HCT116 (cell line): ENCODE measurements at regions not wholly inside any gene's neighbourhood (a gene's known extent, or its start where the extent isn't known, plus 50 kb on each side); places are given as distances from the start of the nearest gene placed in this dataset.

Source experiments
- ATAC-seq: fragments of 200-7000 bp; cut with Tn5 transposase; 2 replicates; pipeline ENCODE4 v1.9.1; 2020; ENCODE audit warnings: mild to moderate bottlenecking, moderate library complexity
- BruUV-seq: library from RNA; stranded (reverse); fragments of 400-500 nt; replicated peaks from 2 replicates; lab custom pipeline; 2021; lab: Mats Ljungman, UMichigan
- CTCF ChIA-PET: fragments of 300-600 bp; sonication (Branson Sonifier 250); formaldehyde crosslinking; loops from one replicate; lab custom pipeline; 2021; ENCODE audit warnings: antibody characterized with exemption; lab: Charles Lee
- POLR2A ChIA-PET: fragments of 300-600, 350-600 bp; sonication (Branson Sonifier 250); formaldehyde crosslinking; loops from one replicate; lab custom pipeline; 2021; ENCODE audit warnings: antibody characterized with exemption; lab: Charles Lee
- RAD21 ChIA-PET, 2 experiments: fragments of 300-600 bp; sonication (Branson Sonifier 250); formaldehyde crosslinking; loops; one replicate each; lab custom pipeline; 2023; ENCODE audit warnings: low total read pairs in 2 of 2; ENCODE audit not compliant: uncharacterized antibody in 2 of 2, unreplicated experiment in 2 of 2, low non-redundant PET in 1 of 2; lab: Charles Lee
- DNase-seq: peaks from one replicate; pipeline ENCODE4 v3.0.0-alpha.2; 2010; ENCODE audit warnings: low read depth, low spot score
- H2AFZ ChIP-seq: fragments of 200-600 bp; shearing (Covaris generic), sonication (generic); 2 replicates; pipeline ENCODE4 v1.6.1; 2017; ENCODE audit warnings: low read depth, mixed run types, mixed read lengths, antibody characterized with exemption, low read length; ENCODE audit not compliant: poor library complexity, severe bottlenecking
- H3K27ac ChIP-seq: 2 replicates; pipeline ENCODE4 v1.5.1; 2012; ENCODE audit warnings: low read depth, low read length
- H3K27me3 ChIP-seq: fragments of 200-600 bp; sonication (generic); 2 replicates; pipeline ENCODE4 v1.6.1; 2016; ENCODE audit warnings: mixed run types, low read length, mixed read lengths; ENCODE audit not compliant: insufficient read depth
- H3K36me3 ChIP-seq, 2 experiments: fragments of 200-500 bp in 1 of 2; fragments of 200-600 bp in 1 of 2; sonication (Bioruptor generic) in 1 of 2; sonication (generic) in 1 of 2; 2 replicates each; pipeline versions ENCODE4 v1.5.1 to v1.6.1; 2014 to 2016; ENCODE audit warnings: low read length in 2 of 2, inconsistent platforms in 1 of 2, mixed read lengths in 1 of 2, mixed run types in 1 of 2; ENCODE audit not compliant: insufficient read depth in 2 of 2, control insufficient read depth in 1 of 2
- H3K4me1 ChIP-seq, 2 experiments: fragments of 200-600 bp in 1 of 2; sonication (generic) in 1 of 2; 2 replicates each; pipeline versions ENCODE4 v1.5.1 to v1.6.1; 2012 to 2017; ENCODE audit warnings: low read length in 2 of 2, inconsistent platforms in 1 of 2, mild to moderate bottlenecking in 1 of 2, mixed read lengths in 1 of 2, mixed run types in 1 of 2, moderate library complexity in 1 of 2; ENCODE audit not compliant: insufficient read depth in 2 of 2, control insufficient read depth in 1 of 2
- H3K4me2 ChIP-seq: fragments of 200-600 bp; sonication (generic); 2 replicates; pipeline ENCODE4 v1.6.1; 2017; ENCODE audit warnings: mixed run types, low read length, mixed read lengths
- H3K4me3 ChIP-seq, 2 experiments: fragments of 200-600 bp in 1 of 2; sonication (generic) in 1 of 2; replicated peaks in 1 of 2; 2 replicates each; pipeline ENCODE4 v1.5.1; 2011 to 2016; ENCODE audit warnings: low read length in 2 of 2, control low read depth in 1 of 2, low read depth in 1 of 2, mild to moderate bottlenecking in 1 of 2, mixed read lengths in 1 of 2, mixed run types in 1 of 2
- H3K79me2 ChIP-seq: fragments of 200-600 bp; sonication (generic); 2 replicates; pipeline ENCODE4 v1.6.1; 2017; ENCODE audit warnings: mild to moderate bottlenecking, mixed run types, low read length, moderate library complexity, mixed read lengths; ENCODE audit not compliant: insufficient read depth
- H3K9ac ChIP-seq: fragments of 200-600 bp; sonication (generic); 2 replicates; pipeline ENCODE4 v1.6.1; 2016; ENCODE audit warnings: low read length, mixed read lengths
- H3K9me2 ChIP-seq: fragments of 200-600 bp; sonication (generic), shearing (Covaris generic); 2 replicates; pipeline ENCODE4 v1.6.1; 2017; ENCODE audit warnings: mixed run types, mild to moderate bottlenecking, moderate library complexity; ENCODE audit not compliant: insufficient read depth
- H3K9me3 ChIP-seq, 2 experiments: fragments of 200-500 bp in 1 of 2; fragments of 200-600 bp in 1 of 2; sonication (Bioruptor generic) in 1 of 2; sonication (generic) in 1 of 2; 2 replicates each; pipeline ENCODE4 v1.6.1; 2014 to 2017; ENCODE audit warnings: low read length in 2 of 2, mixed read lengths in 2 of 2, inconsistent platforms in 1 of 2, low read depth in 1 of 2, mild to moderate bottlenecking in 1 of 2, mixed run types in 1 of 2, moderate library complexity in 1 of 2; ENCODE audit not compliant: control insufficient read depth in 1 of 2, insufficient read depth in 1 of 2
- H4K20me1 ChIP-seq: fragments of 200-600 bp; sonication (generic), shearing (Covaris generic); 2 replicates; pipeline ENCODE4 v1.6.1; 2017; ENCODE audit warnings: mixed run types, mild to moderate bottlenecking, moderate library complexity; ENCODE audit not compliant: insufficient read depth
- EGR1 ChIP-seq: IDR thresholded peaks from 2 replicates; pipeline ENCODE4 v1.6.1; 2012; ENCODE audit warnings: low read depth
- EZH2 ChIP-seq: fragments of 200-600 bp; sonication (generic); IDR thresholded peaks from 2 replicates; pipeline ENCODE4 v1.6.1; 2017; ENCODE audit warnings: antibody characterized with exemption, mixed run types
- JUND ChIP-seq: IDR thresholded peaks from 2 replicates; pipeline ENCODE4 v1.6.1; 2012
- POLR2AphosphoS5 ChIP-seq: IDR thresholded peaks from 2 replicates; pipeline ENCODE4 v1.6.1; 2011; ENCODE audit warnings: mild to moderate bottlenecking, low read depth, low read length, moderate library complexity
- SIN3A ChIP-seq: IDR thresholded peaks from 2 replicates; pipeline ENCODE4 v1.6.1; 2012; ENCODE audit warnings: low read depth
- SP1 ChIP-seq: IDR thresholded peaks from 2 replicates; pipeline ENCODE4 v1.6.1; 2012; ENCODE audit warnings: low read depth
- SRF ChIP-seq: IDR thresholded peaks from 2 replicates; pipeline ENCODE4 v1.6.1; 2012; ENCODE audit warnings: low read depth
- ZFX ChIP-seq: fragments of 450-650 bp; IDR thresholded peaks from 2 replicates; pipeline ENCODE4 v1.6.1; 2017
- ZNF274 ChIP-seq: fragments of 200-500 bp; sonication (Bioruptor generic); IDR thresholded peaks from 2 replicates; pipeline ENCODE4 v1.6.1; 2014; ENCODE audit warnings: mild to moderate bottlenecking, low read depth, low read length, inconsistent platforms
- intact Hi-C: fragments of 100-400 bp; cut with micrococcal nuclease; formaldehyde crosslinking; loops from 2 replicates; pipeline ENCODE4 v1.10.0; 2022
- TF ChIP-seq, protein P1 (sequence below): IDR thresholded peaks from 2 replicates; pipeline ENCODE4 v1.6.1; 2011; ENCODE audit warnings: mild to moderate bottlenecking, low read length, moderate library complexity; ENCODE audit not compliant: insufficient replicate concordance; ENCODE audit errors: extremely low read depth
- TF ChIP-seq, protein P2 (sequence below): IDR thresholded peaks from 2 replicates; pipeline ENCODE4 v1.6.1; 2012
- TF ChIP-seq, protein P3 (sequence below): IDR thresholded peaks from 2 replicates; pipeline ENCODE4 v1.6.1; 2012; ENCODE audit warnings: low read depth

DNA sequence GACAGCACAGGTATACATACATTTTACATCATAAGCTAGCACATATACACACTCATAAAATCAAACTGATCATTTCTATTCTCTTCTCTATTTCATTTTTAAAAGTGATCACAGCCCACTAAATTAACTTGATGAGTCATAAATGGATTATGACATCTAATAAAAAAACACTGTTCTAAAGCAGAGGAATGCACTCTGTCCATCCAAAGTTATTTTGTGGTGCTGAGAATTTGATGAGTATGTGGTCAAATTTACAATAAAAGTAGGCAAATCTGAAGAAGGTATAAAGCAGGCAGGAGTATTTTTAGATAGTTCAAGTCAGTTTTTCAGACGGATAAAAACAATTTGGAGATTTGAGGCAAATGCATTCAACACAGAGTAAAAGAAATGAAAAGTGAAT, 104.4 kb downstream of the NOL4 start:
- H3K4me3 ChIP-seq = no peak overlapping the region
- no peaks in the 10 kb centered on the region for H3K79me2 ChIP-seq
- ChIA-PET RAD21 (no interaction called here), POLR2A (no interaction called here), CTCF (no interaction called here)
- no peak overlapping the region for H3K9ac ChIP-seq
- no peak overlapping the region for H3K27ac ChIP-seq
- H3K36me3 ChIP-seq = no peaks in the 10 kb centered on the region
- no peaks in the 10 kb centered on the region for H4K20me1 ChIP-seq
- H3K27me3 ChIP-seq = no peaks in the 10 kb centered on the region
- no peak overlapping the region for H3K4me2 ChIP-seq
- ATAC-seq = no peak
- no peaks in the 10 kb centered on the region for H3K9me2 ChIP-seq
- no peak overlapping the region for H2AFZ ChIP-seq
- TF ChIP-seq, protein P1, sequence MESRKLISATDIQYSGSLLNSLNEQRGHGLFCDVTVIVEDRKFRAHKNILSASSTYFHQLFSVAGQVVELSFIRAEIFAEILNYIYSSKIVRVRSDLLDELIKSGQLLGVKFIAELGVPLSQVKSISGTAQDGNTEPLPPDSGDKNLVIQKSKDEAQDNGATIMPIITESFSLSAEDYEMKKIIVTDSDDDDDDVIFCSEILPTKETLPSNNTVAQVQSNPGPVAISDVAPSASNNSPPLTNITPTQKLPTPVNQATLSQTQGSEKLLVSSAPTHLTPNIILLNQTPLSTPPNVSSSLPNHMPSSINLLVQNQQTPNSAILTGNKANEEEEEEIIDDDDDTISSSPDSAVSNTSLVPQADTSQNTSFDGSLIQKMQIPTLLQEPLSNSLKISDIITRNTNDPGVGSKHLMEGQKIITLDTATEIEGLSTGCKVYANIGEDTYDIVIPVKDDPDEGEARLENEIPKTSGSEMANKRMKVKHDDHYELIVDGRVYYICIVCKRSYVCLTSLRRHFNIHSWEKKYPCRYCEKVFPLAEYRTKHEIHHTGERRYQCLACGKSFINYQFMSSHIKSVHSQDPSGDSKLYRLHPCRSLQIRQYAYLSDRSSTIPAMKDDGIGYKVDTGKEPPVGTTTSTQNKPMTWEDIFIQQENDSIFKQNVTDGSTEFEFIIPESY = no peak
- TF ChIP-seq SP1 (no peak), POLR2AphosphoS5 (no peak), ZNF274 (no peak), SIN3A (no peak), EGR1 (no peak), SRF (no peak), JUND (no peak), EZH2 (no peak), ZFX (no peak)
- TF ChIP-seq, protein P2, sequence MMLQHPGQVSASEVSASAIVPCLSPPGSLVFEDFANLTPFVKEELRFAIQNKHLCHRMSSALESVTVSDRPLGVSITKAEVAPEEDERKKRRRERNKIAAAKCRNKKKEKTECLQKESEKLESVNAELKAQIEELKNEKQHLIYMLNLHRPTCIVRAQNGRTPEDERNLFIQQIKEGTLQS = no peak
- TF ChIP-seq, protein P3, sequence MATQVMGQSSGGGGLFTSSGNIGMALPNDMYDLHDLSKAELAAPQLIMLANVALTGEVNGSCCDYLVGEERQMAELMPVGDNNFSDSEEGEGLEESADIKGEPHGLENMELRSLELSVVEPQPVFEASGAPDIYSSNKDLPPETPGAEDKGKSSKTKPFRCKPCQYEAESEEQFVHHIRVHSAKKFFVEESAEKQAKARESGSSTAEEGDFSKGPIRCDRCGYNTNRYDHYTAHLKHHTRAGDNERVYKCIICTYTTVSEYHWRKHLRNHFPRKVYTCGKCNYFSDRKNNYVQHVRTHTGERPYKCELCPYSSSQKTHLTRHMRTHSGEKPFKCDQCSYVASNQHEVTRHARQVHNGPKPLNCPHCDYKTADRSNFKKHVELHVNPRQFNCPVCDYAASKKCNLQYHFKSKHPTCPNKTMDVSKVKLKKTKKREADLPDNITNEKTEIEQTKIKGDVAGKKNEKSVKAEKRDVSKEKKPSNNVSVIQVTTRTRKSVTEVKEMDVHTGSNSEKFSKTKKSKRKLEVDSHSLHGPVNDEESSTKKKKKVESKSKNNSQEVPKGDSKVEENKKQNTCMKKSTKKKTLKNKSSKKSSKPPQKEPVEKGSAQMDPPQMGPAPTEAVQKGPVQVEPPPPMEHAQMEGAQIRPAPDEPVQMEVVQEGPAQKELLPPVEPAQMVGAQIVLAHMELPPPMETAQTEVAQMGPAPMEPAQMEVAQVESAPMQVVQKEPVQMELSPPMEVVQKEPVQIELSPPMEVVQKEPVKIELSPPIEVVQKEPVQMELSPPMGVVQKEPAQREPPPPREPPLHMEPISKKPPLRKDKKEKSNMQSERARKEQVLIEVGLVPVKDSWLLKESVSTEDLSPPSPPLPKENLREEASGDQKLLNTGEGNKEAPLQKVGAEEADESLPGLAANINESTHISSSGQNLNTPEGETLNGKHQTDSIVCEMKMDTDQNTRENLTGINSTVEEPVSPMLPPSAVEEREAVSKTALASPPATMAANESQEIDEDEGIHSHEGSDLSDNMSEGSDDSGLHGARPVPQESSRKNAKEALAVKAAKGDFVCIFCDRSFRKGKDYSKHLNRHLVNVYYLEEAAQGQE = no peak
- BruUV-seq = no TSS peak
- H3K9me3 ChIP-seq = peaks cover 0 to 3% of the 10 kb centered on the region in 2 experiments; a peak in 1 of 4 replicates
- no peaks in the 10 kb centered on the region for H3K4me1 ChIP-seq
- DNase-seq = no peak
- intact Hi-C loops = no loop called here
